Stimulated activated CD4-positive, alpha-beta T cell treated with anti-CD3 and anti-CD28 coated beads, Interleukin-15, amount 100 ng/mL, for 1 hour (primary cell): ENCODE measurements at regions not wholly inside any gene's neighbourhood (a gene's known extent, or its start where the extent isn't known, plus 50 kb on each side); places are given as distances from the start of the nearest gene placed in this dataset.

ENCODE experiments used
- DNase-seq, 2 donors: peaks; one replicate each; pipeline ENCODE4 v3.0.0-alpha.2; 2020; ENCODE audit warnings: low read depth in 1 of 2, low spot score in 1 of 2

DNA sequence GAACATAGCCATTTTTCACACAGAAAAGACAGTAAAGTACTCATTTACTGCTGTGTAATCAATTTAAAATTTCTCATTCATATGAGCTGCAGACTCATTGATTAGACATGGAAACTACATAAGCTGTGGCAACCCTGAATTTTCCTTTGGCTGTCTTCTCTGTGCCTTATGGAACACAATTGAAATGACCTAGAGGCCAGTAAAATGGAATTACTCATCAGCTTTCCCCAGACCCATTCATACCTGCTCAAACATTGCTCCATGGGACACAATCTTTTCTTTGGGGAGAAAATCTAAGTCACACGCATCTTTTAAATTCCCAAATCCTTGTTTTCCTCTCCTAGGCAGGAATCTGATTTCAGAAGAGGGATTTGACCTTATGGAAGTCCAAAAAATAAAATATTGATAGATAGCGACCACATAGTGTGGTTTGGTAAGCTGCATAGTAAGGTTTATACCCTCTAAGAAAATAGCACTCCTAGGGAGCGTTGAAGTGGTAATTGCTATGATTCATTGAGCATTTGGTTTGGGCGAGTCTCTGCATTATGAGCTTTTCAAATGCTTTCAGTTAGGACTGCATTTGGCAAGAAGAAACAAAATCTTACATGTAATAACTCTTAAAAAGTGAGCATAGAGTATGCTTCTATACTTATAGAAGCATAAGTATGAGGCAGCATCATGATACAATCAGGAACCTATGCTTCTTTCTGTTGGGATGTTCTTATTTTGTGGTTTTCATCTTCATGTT lies 243.4 kb upstream of the GADL1 start:
- DNase-seq: no peak

DNA sequence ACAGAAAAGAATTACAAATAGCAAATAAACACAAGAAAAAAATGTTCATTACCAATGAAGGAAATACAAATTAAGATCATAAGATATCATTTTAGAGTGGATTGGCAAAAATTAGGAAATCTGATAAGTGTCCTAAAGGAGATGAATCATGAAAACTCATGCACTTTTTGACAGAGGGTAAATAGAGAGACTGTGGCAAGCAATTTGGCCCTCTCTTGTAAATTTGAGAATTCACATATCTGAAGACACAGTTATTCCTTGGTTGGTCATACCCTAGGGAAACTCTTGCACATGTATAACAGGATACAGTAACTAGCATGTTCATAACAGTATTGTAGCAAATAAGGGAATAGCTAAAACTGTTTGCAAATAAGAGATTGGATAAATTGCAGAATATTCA lies 246.0 kb upstream of the GADL1 start:
- DNase-seq: no peak

DNA sequence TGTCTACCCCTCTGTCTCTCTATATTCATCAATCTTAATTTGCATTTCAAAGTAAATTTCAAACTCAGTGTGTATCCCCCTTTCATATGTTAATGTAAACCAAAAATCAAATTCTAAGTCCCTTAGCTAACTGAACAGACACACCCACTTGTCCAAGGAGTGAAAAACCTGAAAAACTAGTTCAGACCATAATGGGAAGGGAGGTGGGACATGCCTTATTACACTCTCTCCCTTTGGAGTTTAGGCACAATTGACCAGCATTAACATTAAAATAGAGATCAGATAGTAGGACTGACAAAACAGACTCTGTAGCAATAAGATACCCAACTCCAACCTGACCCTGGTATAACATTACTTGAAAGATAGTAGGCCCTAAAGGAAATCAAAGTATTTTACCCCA lies 247.7 kb upstream of the GADL1 start:
- DNase-seq: no peak

DNA sequence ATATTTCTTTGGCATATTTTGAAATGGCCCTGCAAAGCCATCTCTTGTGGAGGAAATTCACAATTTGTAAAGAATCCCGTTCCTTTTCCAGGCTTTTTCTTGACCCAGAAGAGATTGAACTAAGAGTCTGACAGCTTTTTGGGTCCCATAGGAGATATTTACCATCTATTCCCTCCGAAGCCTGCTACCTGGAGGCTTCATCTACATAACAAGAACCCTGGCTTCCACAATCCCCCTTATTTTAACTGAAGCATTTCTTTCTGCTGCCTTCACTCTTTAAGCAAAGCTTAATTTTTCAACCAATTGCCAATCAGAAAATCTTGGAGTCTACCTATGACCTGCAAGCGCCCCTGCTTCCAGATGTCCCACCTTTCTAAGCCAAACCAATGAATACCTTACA lies 248.1 kb upstream of the GADL1 start:
- DNase-seq: no peak

DNA sequence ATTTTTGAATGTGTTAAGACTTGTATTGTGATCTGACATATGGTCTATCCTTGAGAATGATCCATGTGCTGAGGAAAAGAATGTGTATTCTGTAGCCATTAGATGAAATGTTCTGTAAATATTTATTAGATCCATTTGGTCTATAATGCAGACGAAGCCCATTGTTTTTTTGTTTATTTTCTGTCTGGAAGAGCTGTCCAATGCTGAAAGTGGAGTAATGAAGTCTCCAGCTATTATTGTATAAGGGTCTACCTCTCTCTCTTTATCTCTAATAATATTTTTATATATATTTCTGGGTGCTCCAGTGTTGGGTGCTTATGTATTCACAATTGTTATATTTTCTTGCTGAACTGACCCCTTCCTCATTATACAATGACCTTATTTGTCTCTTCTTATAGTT lies 250.6 kb upstream of the GADL1 start:
- no peak for DNase-seq

DNA sequence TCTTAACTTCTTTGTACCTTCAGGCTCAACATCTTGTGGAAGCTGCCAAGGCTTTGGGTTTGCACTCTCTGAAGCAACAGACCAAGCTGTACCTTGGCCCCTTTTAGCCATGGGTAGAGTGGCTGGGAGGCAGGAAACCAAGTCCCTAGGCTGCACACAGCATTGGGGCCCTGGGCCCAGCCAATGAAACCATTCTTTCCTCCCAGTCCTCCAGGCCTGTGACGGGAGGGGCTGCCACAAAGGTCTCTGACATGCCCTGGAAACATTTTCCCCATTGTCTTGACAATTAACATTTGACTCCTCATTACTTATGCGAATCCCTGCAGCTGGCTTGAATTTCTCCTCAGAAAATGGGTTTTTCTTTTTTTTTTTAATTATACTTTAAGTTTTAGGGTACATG lies 253.1 kb upstream of the GADL1 start:
- DNase-seq: no peak

DNA sequence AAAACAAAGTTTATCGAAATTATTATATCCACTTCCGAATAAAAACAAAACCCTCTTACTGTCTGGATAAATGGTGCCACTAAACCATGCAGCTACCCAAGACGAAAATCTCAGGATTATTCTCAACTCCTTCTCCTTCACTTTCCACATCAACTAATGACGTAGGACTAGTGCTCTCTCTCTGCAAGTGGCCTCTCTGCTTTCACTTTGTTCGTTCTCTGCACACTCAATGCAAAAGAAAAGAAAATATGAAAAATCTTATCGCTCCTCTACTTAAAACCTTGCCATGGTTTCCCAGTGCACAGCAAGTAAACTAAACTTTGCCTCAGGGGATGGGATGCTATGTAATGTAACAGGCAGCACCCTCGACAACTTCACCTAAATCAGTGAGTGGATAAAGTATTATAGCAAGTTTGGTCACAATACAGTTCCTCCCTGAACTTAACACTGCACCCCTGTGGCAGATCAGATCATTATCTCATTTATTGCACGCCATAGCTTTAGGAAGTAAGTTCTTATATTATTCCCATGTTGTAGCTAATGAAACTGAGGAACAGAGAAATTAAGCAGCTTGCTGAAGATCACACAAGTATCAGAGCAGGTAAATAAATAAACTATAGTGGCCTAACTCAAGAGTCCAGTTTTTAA lies 262.7 kb upstream of the GADL1 start:
- DNase-seq: no peak

DNA sequence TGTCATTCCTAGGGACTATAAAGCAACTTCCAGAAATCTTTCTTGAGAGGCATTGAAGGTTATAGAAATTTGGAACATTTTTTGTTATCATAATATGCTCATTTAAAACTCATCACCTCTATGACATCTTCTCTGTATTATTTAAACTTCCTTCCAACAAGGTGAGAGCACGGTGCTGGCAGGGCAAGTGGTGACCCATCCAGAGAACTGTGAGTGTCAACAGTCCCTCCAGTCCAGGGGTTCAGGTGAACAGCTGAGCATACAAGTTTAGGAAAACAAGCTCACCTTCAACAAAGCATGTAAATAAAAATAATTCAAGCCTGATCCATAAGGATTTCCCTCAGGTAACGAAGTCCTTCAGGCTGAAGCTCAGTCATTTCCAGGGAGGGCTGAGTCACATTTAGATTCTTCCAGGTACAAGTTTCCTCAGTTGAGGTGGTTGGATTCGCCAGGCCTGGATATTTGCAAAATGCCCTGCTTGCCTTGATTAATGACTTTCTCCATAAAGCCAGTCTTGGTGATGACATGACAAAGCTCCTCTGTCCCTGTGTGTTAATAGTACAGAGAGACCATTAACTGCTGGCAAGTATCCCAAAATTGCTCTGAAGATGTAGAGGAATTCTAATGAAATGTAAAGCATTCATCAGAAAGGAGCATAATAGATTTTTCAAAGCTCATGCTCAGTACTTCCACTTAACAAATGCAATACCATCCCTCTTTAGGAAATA lies 263.6 kb upstream of the GADL1 start:
- no peak for DNase-seq

DNA sequence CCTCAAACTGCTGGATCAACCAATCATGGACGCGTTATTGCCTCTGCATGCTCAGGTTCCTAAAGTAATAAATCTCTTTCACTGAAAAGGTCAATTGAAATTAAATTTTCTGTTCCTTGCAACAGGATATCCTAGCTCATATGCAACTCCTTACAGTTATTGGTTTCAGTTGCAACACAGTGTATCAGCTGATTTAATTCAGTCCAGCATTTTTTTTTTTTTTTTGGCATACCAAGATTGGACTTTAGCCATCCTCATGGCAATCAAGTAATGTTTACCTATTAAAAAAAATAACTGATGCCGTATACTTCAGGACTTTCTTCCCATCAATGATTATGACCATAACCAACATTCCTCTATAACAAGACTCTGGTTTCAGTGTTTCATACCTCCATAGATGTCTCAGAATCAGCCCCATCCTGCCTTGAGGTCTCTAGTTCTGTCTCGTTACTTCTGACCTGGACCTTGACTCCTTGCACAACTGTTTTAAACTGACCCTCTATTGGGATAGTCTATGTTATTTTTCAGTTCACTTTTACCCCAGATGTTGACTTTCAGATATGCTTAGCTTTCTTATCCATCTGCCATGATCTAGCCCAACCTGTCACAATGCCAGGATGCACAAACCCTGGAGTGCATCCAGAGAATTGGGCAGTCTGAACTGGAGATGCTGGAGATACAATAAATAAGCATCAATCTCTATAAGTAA lies 265.0 kb upstream of the GADL1 start:
- no peak for DNase-seq

DNA sequence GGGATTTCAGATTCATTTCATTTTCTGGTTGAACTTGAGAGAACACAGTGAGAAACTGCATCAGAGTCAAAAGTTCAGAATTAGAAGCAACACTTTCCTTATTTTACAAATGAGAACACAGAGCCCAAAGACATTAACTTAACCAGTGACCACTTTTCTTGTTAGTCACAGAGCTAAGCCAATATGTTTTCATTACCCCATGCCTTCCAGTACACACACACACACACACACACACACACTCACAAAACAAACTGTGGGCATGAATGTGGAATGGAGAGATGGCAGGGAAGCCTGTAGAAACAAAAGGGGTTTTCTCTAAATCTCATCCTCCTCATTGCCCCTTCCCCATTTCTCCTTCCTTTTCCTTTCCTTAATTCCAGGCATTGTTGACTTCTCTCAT lies 267.4 kb upstream of the GADL1 start:
- DNase-seq: no peak

DNA sequence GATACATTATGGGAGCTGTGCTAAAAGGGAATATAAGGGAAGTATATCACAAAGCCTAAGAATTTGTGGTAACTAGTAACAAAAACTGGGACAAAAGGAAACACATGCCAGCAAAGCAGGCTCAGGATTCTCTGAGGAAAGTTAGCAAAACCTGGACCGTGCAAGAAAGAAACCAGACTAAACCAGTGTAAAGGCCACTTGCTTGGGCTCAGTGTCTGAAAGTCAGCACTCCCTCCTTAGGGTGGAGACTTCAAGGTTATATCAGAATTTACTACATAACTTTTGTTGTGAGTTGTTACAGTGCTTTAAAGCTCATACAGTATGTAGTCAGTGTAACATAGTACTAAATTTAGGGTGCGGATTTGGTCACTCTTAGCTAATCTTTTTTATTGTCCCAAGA lies 269.9 kb upstream of the GADL1 start:
- DNase-seq: no peak

DNA sequence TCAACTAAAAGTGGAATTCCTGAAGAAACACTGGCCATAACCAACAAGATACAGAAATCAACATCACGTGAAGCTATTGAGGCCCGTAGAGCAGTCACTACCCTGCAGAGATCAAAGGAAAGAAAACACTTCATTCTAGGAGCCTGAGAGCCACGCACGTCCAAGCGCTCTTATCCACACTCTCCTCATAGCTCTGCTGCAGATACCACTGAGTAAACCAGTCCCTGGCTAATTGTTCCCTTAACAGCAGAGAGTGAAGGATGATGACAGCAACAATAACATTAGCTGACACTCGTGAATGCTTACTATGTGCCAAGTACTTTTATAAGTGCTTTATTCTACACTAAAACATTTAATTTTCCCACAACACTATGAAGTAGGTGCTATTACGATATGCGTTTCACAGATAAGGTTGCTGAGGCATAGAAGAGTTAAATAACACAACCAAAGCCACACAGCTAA lies 271.0 kb upstream of the GADL1 start:
- no peak for DNase-seq

DNA sequence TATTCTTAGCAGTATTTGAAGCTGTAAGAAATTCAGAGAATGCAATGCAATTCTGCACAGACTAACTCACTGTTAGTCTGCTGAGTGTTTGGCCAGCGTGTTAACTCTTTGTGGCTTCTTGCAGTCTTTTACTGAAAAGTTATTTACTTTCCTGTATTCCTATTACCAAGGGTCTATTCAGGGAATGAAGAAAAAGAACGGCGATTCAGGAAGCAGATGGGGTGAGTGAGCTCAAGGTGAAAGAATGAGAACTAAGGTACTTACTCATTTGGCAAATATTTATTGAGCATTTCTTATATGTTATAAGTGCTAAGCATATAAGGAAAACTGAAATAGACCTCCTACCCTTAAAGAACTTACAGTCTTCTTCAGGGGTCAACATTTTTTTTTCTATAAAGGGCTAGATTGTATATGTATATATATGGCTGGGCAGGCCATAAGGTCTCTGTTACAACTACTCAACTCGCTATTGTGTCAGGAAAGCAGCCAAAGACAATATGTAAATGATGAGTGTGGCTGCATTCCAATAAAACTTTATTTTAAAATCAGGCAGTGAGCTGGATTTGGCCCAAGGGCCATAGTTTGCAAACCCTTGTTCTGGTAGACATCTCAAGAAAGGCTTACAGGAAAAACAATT lies 271.9 kb upstream of the GADL1 start:
- no peak for DNase-seq

DNA sequence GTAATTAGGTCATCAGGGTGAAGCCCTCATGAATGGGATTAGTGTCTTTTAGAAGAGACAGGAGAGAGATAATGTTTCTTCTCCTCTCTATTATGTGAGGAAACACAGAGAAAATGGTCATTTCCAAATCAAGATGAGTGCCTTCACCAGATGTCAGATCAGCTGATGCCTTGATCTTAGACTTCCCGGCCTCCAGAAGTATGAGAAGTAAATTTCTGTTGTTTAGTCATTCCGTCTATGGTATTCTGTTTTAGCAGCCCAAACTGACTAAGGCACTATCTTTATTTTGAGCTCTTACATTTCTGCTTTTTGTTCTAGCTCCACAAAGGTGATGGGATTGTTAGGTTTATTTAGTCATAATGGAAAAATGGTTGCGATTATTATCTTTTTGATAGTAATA lies 273.2 kb upstream of the GADL1 start:
- no peak for DNase-seq

DNA sequence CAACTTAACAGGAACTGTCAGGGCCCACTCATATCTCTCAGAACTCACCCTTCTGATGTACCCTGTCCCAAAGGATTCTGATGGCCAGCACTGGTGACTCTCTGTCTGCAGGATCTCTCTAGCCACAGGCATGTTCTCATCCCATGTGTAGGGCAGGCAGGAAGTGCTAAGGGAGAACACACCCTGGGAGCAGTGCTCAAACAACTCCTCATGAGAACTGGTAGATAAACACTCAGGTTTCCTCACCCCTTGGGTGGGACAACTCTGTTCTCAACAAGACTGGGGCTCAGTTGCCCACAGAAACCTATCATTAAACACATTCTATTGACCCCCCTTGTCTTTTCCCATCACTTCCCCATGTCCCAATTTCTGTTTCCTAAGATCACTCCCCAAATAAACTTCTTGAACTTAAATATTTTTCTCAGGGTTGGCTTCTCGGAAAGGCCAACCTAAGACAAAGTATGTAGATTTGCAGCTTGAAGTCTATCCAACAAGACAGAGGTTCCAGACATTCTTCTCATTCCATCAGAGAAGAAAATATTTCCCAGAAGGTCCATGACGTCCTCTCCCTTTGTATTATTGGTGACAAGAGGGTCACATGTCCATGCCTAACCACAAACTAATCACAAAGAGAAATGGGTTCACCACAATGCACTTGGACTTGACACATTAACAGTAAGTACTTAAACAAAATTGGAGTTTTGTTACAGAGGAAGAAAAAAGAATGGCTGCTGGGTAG lies 276.6 kb upstream of the GADL1 start:
- no peak for DNase-seq

DNA sequence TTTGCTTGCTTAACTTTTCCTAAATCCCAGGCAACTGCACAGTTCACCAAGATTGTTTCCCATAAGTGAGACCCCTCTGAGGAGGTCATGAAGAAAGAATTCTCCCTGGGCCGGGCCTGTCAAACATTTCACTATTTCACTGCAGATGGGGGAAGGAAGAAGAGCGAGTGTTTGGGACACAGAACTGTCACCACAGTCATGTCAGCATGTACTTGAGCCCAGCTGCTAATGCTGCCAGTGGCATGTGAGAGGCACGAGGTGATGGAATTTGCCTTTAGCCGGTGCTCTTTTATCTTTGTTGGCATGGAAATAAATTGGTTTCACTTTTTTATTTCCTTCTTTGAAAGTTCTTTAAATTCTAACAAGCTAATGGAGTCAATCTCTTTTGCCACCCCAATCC lies 277.9 kb upstream of the GADL1 start:
- DNase-seq: no peak

DNA sequence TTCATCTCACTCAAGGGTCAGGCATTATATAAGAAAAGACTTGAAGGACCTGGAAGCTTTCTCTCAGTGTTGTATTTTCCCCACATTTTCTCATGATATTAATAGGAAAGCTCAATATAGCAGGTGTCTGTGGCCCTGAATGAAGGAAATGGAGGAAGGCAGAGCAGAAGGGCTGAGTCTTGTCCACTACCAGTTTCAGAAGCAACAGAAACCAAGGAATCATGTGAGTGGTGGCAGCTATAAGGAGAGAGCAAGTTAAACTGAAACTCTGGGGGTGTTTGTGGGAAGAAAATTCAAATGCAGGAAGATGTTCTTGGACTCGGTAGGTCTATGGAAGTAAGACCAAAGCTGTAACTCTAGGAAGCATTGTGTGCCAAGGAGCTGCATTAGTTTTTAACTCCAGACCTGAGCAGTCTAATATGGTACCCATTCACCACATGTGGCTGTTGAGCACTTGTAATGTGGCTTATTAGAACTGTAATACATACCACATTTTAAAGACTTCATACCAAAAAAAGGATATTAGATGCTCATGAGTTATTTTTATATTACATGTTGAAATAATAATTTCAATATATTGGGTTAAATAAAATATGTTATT lies 278.8 kb upstream of the GADL1 start:
- no peak for DNase-seq

DNA sequence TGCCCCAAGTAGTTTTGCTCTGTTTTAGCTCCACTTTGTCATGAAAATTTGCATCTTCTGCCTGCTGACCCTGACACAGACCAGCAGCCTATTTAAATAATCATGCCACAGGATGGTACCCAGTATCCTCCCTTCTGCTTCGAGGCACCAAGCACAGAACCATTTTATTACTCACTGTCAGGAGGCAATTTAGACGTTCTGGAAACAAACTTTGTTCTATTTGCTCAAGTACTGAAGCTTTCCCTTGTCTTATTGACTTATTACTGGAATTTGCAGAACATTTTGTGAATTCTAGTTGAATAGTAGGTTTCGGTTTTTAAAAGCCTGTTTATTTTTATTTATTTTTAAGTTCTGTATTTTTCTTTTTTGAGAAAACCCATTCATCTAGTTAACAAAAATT lies 279.6 kb upstream of the GADL1 start:
- no peak for DNase-seq

DNA sequence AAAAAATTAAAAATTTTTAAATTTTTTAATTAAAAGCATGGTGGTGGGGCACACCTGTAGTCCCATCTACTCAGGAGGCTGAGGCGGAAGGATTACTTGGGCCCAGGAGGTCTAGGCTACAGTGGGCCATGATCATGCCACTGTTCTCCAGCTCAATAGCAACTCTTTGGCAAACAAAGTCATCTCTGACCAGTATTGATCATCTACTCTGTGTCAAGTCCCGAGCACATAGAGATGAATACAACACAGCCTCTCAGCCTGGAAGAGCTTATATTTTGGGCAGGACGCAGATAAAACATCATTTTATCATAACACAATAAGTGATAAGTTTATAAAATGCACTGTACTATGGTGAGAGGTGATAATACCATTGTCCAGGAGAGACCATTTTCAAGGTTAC lies 281.6 kb upstream of the GADL1 start:
- no peak for DNase-seq

DNA sequence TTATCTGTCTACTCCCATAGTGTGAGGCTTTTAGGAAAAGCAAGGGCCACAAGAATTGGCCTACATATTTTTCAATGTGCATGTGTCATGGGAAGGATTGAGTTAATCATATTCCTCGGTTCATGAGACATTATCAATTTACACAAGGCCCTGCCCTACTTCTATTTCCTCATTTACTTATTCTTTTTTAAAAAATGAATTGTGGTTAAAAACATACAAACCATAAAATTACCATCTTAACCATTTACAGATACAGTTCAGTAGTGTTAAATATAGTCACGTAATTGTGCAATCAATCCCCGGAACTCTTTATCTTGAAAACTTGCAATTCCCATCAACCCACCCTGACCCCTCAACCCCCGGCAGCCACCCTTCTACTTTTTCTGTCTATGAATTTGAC lies 284.0 kb upstream of the GADL1 start:
- DNase-seq: no peak
